ENCODE measurements at regions not wholly inside any gene's neighbourhood (a gene's known extent, or its start where the extent isn't known, plus 50 kb on each side); places are given as distances from the start of the nearest gene placed in this dataset.

GRCh38 chrX:42237956-42238355 lies 314.6 kb upstream of the CASK start:
- no peak for TF ChIP-seq CTCF (IDR thresholded peaks at IDR 0.05)
- TF ChIP-seq POLR2AphosphoS5 (IDR thresholded peaks at IDR 0.05): no peak
- TF ChIP-seq POLR2A (IDR thresholded peaks at IDR 0.05): no peak
- TF ChIP-seq EP300 (IDR thresholded peaks at IDR 0.05): no peak

Data from sigmoid colon (tissue), 4 donors.